ENCODE measurements at regions not wholly inside any gene's neighbourhood (a gene's known extent, or its start where the extent isn't known, plus 50 kb on each side); places are given as distances from the start of the nearest gene placed in this dataset.
"Not testable (repeated sequence)": the region's sequence is repeated elsewhere in the genome, so short reads cannot be mapped to it uniquely, and the experiment has no call there.

DNA sequence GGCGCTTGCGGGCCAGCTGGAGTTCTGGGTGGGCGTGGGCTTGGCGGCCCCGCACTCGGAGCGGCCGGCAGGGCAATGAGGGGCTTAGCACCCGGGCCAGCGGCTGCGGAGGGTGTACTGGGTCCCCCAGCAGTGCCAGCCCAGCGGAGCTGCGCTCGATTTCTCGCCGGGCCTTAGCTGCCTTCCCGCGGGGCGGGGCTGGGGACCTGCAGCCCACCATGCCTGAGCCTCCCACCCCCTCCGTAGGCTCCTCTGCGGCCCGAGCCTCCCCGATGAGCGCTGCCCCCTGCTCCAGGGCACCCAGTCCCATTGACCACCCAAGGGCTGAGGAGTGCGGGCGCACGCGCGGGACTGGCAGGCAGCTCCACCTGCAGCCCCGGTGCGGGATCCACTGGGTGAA, 827.6 kb downstream of the PLOD2 start:
- H3K27me3 Mint-ChIP-seq (ENCODE audit: low read depth); H3K4me3 Mint-ChIP-seq; CTCF ChIA-PET; H3K27ac Mint-ChIP-seq; ATAC-seq; DNase-seq; H3K36me3 Mint-ChIP-seq (ENCODE audit: low read depth); H3K4me1 Mint-ChIP-seq (ENCODE audit: low read depth); H3K9me3 Mint-ChIP-seq (ENCODE audit: insufficient read depth); POLR2A ChIA-PET: not testable (repeated sequence)

DNA sequence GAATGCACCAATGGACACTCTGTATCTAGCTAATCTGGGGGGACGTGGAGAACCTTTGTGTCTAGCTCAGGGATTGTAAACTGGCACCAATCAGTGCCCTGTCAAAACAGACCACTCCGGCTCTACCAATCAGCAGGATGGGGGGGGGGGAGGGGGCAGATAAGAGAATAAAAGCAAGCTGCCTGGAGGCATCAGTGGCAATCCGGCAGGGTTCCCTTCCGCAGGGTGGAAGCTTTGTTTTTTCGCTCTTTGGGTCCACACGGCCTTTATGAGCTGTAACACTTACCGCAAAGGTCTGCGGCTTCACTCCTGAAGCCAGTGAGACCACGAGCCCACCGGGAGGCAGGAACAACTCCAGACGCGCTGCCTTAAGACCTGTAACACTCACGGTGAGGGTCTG, 827.1 kb downstream of the PLOD2 start:
- ChIA-PET CTCF (no interaction called here), POLR2A (no interaction called here)
- ATAC-seq, result no peak

DNA sequence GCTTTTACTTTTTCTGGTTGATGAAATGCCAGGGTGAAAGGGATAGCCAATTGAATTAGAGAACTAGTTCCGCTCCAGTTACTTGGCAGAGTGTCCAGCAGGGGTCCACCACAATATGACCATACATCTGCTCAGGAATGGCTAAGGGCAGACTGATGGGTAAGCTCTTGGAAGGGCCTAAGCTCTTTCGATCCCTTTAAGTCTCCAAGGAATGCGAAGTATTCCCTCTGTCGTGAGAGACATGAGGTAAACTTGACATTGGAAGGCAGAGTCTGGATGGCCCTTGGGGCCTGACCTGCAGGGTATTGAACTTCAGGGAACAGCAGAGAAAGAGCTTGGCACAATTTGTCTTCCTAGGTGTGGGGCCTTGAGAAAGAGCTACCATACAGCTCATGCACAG, 805.8 kb downstream of the PLOD2 start:
- CTCF ChIA-PET, result no interaction called here
- ATAC-seq, result no peak
- POLR2A ChIA-PET, result no interaction called here
- no peak for DNase-seq
- Mint-ChIP-seq H3K4me1 (ENCODE audit: low read depth) (no peaks in the 10 kb centered on the region), H3K9me3 (ENCODE audit: insufficient read depth) (peaks cover 18% of the 10 kb centered on the region), H3K4me3 (no peak overlapping the region), H3K27me3 (ENCODE audit: low read depth) (no peaks in the 10 kb centered on the region), H3K36me3 (ENCODE audit: low read depth) (no peaks in the 10 kb centered on the region), H3K27ac (no peak overlapping the region)

More for the DNA sequence above, 827.1 kb downstream of the PLOD2 start:
- Mint-ChIP-seq H3K4me1 (ENCODE audit: low read depth) (no peaks in the 10 kb centered on the region), H3K36me3 (ENCODE audit: low read depth) (no peaks in the 10 kb centered on the region), H3K27me3 (ENCODE audit: low read depth) (no peaks in the 10 kb centered on the region), H3K27ac (no peak overlapping the region), H3K4me3 (no peak overlapping the region), H3K9me3 (ENCODE audit: insufficient read depth) (peaks cover 6% of the 10 kb centered on the region)
- no peak for DNase-seq

- Mint-ChIP-seq H3K36me3 (ENCODE audit: low read depth) (no peaks in the 10 kb centered on the region), H3K27me3 (ENCODE audit: low read depth) (no peaks in the 10 kb centered on the region), H3K9me3 (ENCODE audit: insufficient read depth) (peaks cover 18% of the 10 kb centered on the region), H3K27ac (no peak overlapping the region), H3K4me3 (no peak overlapping the region), H3K4me1 (ENCODE audit: low read depth) (no peaks in the 10 kb centered on the region)
- POLR2A ChIA-PET, result no interaction called here
- CTCF ChIA-PET, result no interaction called here
- DNase-seq (no peak), ATAC-seq (no peak)
Measured at GRCh38 chr3:145357453-145357852, 803.5 kb downstream of the PLOD2 start.

DNA sequence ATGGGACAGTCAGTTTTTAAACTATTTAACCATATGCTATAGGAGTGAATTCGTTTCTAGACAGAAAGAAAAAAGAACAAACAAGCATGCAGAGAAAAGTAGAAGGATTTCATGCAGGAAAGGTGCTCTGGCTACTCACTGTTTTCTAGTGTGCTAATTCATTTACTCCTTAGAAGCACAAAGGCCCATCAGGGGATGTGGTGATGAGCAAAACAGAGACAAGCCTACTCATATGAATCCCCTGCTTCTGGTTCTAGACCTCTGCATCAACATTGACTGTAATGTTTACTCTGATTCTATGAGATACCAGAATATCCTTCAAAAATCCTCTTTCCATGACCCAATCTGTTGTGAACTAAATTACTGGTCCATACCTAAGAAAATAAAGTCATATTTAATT, 801.9 kb downstream of the PLOD2 start:
- Mint-ChIP-seq H3K9me3 (ENCODE audit: insufficient read depth) (peaks cover 18% of the 10 kb centered on the region), H3K27ac (no peak overlapping the region), H3K27me3 (ENCODE audit: low read depth) (no peaks in the 10 kb centered on the region), H3K4me1 (ENCODE audit: low read depth) (no peaks in the 10 kb centered on the region), H3K4me3 (no peak overlapping the region), H3K36me3 (ENCODE audit: low read depth) (no peaks in the 10 kb centered on the region)
- no peak for ATAC-seq
- ChIA-PET POLR2A (no interaction called here), CTCF (no interaction called here)
- DNase-seq, result no peak

DNA sequence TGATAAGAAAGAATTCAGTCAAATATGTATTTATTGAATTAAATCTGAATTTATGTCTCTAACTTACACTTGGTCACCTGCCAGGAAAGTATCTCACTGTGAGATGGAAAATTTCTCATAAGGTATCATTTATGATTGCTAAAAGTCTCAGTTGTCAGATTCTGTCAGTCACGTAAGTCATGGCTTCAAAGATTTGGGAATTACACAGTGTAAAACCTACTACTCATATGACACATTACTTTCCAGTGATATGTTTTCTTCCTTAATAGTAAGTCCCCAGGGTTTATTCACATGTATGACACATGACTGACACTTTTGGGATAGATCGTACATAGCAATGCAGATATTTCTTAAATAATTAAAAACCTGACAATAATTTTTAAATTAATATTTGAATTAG, 792.2 kb downstream of the PLOD2 start:
- H3K4me3 Mint-ChIP-seq, result no peak overlapping the region
- no peaks in the 10 kb centered on the region for H3K36me3 Mint-ChIP-seq (ENCODE audit: low read depth)
- DNase-seq (no peak), ATAC-seq (no peak)
- ChIA-PET CTCF (no interaction called here), POLR2A (no interaction called here)
- no peaks in the 10 kb centered on the region for H3K27me3 Mint-ChIP-seq (ENCODE audit: low read depth)
- no peak overlapping the region for H3K27ac Mint-ChIP-seq
- H3K4me1 Mint-ChIP-seq (ENCODE audit: low read depth), result no peaks in the 10 kb centered on the region
- peaks cover 7% of the 10 kb centered on the region for H3K9me3 Mint-ChIP-seq (ENCODE audit: insufficient read depth)

GRCh38 chr3:145370870-145371269, 790.1 kb downstream of the PLOD2 start:
- no peaks in the 10 kb centered on the region for H3K27me3 Mint-ChIP-seq (ENCODE audit: low read depth)
- no peak overlapping the region for H3K27ac Mint-ChIP-seq
- ChIA-PET CTCF (no interaction called here), POLR2A (no interaction called here)
- no peak for DNase-seq
- no peak overlapping the region for H3K4me3 Mint-ChIP-seq
- H3K36me3 Mint-ChIP-seq (ENCODE audit: low read depth), result no peaks in the 10 kb centered on the region
- H3K9me3 Mint-ChIP-seq (ENCODE audit: insufficient read depth), result peaks cover 11% of the 10 kb centered on the region
- no peak for ATAC-seq
- no peaks in the 10 kb centered on the region for H3K4me1 Mint-ChIP-seq (ENCODE audit: low read depth)

GRCh38 chr3:145377301-145377700, 783.7 kb downstream of the PLOD2 start:
- ATAC-seq (no peak), DNase-seq (no peak)
- Mint-ChIP-seq H3K9me3 (ENCODE audit: insufficient read depth) (peaks cover 16% of the 10 kb centered on the region), H3K27me3 (ENCODE audit: low read depth) (no peaks in the 10 kb centered on the region), H3K27ac (no peak overlapping the region), H3K36me3 (ENCODE audit: low read depth) (no peaks in the 10 kb centered on the region), H3K4me1 (ENCODE audit: low read depth) (no peaks in the 10 kb centered on the region), H3K4me3 (no peak overlapping the region)
- ChIA-PET POLR2A (no interaction called here), CTCF (no interaction called here)

DNA sequence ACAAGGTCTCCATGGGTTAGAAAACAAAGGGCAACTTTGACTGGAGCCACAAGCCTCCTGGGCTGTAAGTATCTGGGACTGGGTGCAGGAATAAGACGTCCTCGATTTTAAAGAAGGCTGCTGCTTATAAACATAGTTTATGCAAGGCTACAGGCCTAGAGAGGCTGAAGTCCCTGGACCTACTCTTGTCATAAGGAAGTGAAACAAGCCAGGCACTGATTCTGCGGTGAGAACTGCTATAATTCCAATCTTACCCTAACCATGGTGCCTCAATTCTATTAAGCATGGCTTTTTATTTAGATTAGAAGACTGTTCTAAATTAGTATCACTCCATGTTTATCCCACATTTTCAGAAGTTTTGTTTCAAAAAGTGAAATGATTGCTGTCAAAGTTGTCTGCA, 777.6 kb downstream of the PLOD2 start:
- no peaks in the 10 kb centered on the region for H3K9me3 Mint-ChIP-seq (ENCODE audit: insufficient read depth)
- H3K36me3 Mint-ChIP-seq (ENCODE audit: low read depth), result no peaks in the 10 kb centered on the region
- DNase-seq (no peak), ATAC-seq (no peak)
- CTCF ChIA-PET, result no interaction called here
- no peaks in the 10 kb centered on the region for H3K4me1 Mint-ChIP-seq (ENCODE audit: low read depth)
- POLR2A ChIA-PET, result no interaction called here
- no peak overlapping the region for H3K4me3 Mint-ChIP-seq
- H3K27ac Mint-ChIP-seq, result no peak overlapping the region
- no peaks in the 10 kb centered on the region for H3K27me3 Mint-ChIP-seq (ENCODE audit: low read depth)

DNA sequence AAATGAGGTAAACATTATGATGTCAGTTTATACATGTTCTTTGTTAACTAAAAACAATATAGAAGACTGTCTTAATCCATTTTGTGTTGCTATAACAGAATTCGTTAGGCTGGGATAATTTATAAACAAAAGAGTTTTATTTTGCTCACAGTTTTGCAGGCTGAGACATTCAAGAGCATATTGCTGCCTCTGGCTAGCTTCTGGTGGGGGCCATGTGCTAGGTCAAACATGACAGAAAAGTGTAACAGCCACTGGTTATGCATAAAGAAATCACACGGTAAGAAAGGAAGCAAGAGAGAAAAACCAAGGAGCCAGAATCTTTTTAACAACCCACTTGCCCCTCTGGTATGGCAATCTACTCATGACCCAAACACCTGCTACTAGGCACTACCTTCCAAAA, 776.7 kb downstream of the PLOD2 start:
- ChIA-PET POLR2A (no interaction called here), CTCF (no interaction called here)
- H3K4me1 Mint-ChIP-seq (ENCODE audit: low read depth), result no peaks in the 10 kb centered on the region
- ATAC-seq, result no peak
- DNase-seq, result no peak
- no peaks in the 10 kb centered on the region for H3K27me3 Mint-ChIP-seq (ENCODE audit: low read depth)
- no peak overlapping the region for H3K4me3 Mint-ChIP-seq
- no peak overlapping the region for H3K27ac Mint-ChIP-seq
- H3K36me3 Mint-ChIP-seq (ENCODE audit: low read depth), result no peaks in the 10 kb centered on the region
- no peaks in the 10 kb centered on the region for H3K9me3 Mint-ChIP-seq (ENCODE audit: insufficient read depth)

DNA sequence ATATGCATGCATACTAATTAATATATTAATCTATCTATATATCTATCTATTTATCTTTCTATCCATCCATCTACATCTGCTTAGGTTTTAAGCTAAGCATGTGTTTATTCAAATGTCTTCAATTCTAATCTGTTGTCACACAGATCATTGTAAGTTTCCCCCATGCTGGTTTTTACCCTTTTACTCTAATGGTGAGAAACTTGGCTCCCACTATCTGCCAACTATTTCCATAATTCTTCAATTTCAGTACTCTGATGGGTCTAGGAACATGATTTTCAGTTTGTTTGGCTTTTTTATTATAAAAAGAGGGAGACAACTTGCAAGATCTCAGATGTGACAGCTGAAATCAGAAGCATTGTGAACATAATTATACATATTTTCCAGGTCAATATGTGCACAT, 773.8 kb downstream of the PLOD2 start:
- ATAC-seq, result no peak

DNA sequence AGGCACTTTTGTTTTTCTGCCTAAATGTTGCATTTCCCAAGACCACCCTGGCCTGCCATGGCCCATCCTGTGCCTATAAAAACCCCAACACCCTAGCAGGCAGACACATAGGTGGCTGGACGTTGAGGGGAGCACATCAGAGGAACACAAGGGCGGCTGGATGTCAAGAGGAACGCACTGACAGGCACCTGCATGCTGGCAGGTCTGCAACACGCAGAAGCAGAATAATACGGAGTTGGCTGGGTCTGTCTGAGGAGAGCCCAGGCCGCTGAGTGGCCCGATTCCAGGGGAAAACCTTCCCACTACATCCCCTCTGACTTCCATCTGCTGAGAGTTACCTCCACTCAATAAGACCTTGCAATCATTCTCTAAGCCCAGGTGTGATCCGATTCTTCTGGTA, 765.6 kb downstream of the PLOD2 start:
- no peaks in the 10 kb centered on the region for H3K27me3 Mint-ChIP-seq (ENCODE audit: low read depth)
- peaks cover 4% of the 10 kb centered on the region for H3K9me3 Mint-ChIP-seq (ENCODE audit: insufficient read depth)
- ChIA-PET POLR2A (no interaction called here), CTCF (no interaction called here)
- no peak overlapping the region for H3K4me3 Mint-ChIP-seq
- no peak for ATAC-seq
- no peak for DNase-seq
- H3K27ac Mint-ChIP-seq, result no peak overlapping the region
- no peaks in the 10 kb centered on the region for H3K36me3 Mint-ChIP-seq (ENCODE audit: low read depth)
- H3K4me1 Mint-ChIP-seq (ENCODE audit: low read depth), result no peaks in the 10 kb centered on the region

More for the DNA sequence above, 773.8 kb downstream of the PLOD2 start:
- Mint-ChIP-seq H3K27me3 (ENCODE audit: low read depth) (no peaks in the 10 kb centered on the region), H3K27ac (no peak overlapping the region), H3K9me3 (ENCODE audit: insufficient read depth) (no peaks in the 10 kb centered on the region), H3K4me3 (no peak overlapping the region), H3K4me1 (ENCODE audit: low read depth) (no peaks in the 10 kb centered on the region), H3K36me3 (ENCODE audit: low read depth) (no peaks in the 10 kb centered on the region)
- ChIA-PET POLR2A (no interaction called here), CTCF (no interaction called here)
- no peak for DNase-seq

DNA sequence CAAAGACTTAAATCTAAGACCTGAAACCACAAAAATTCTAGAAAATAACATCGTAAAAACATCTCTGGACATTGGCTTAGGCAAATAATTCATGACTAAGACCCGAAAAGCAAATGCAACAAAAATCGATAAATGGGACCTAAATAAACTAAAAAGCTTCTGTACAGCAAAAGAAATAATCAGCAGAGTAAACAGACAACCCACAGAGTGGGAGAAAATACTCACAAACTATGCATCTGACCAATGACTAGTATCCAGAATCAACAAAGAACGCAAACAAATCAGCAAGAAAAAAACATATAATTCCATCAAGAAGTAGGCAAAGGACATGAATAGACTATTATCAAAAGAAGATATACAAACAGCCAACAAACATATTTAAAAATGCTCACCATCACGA, 749.4 kb downstream of the PLOD2 start:
- no peaks in the 10 kb centered on the region for H3K4me1 Mint-ChIP-seq (ENCODE audit: low read depth)
- H3K9me3 Mint-ChIP-seq (ENCODE audit: insufficient read depth), result peaks cover 4% of the 10 kb centered on the region
- no peak overlapping the region for H3K4me3 Mint-ChIP-seq
- ChIA-PET CTCF (no interaction called here), POLR2A (no interaction called here)
- DNase-seq (no peak), ATAC-seq (no peak)
- no peaks in the 10 kb centered on the region for H3K36me3 Mint-ChIP-seq (ENCODE audit: low read depth)
- H3K27ac Mint-ChIP-seq, result no peak overlapping the region
- H3K27me3 Mint-ChIP-seq (ENCODE audit: low read depth), result no peaks in the 10 kb centered on the region

- no peak for ATAC-seq
- no peak overlapping the region for H3K27ac Mint-ChIP-seq
- ChIA-PET CTCF (no interaction called here), POLR2A (no interaction called here)
- H3K4me1 Mint-ChIP-seq (ENCODE audit: low read depth), result no peaks in the 10 kb centered on the region
- H3K27me3 Mint-ChIP-seq (ENCODE audit: low read depth), result no peaks in the 10 kb centered on the region
- peaks cover 4% of the 10 kb centered on the region for H3K9me3 Mint-ChIP-seq (ENCODE audit: insufficient read depth)
- DNase-seq, result no peak
- H3K4me3 Mint-ChIP-seq, result no peak overlapping the region
- H3K36me3 Mint-ChIP-seq (ENCODE audit: low read depth), result no peaks in the 10 kb centered on the region
Measured at GRCh38 chr3:145417678-145418077, 743.3 kb downstream of the PLOD2 start.
